ENCODE measurements at regions not wholly inside any gene's neighbourhood (a gene's known extent, or its start where the extent isn't known, plus 50 kb on each side); places are given as distances from the start of the nearest gene placed in this dataset.
"Not testable (repeated sequence)": the region's sequence is repeated elsewhere in the genome, so short reads cannot be mapped to it uniquely, and the experiment has no call there.

DNA sequence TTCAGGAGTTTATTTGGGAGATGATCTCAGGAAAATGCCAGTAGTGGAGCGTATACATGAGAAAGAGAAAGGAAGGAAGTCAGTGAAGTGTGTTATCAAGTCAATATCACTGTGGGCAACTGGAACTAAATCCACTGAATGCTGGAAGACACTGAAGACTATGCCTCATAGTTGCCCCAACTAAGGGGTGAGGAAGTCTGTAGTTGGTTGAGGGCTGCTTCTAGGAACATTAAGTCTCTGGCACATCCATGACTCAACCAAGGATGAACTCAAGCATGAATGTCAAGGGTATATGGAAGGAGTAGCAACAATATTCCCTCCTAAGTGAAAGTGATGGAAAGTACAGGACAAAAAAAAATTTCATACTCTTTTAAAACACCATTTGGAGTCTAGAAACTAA is 167.9 kb downstream of the MAGEB17 start:
- Mint-ChIP-seq H3K27ac (ENCODE audit: low read depth) (no peak overlapping the region), H3K9me3 (peaks cover 4% of the 10 kb centered on the region), H3K4me1 (no peaks in the 10 kb centered on the region), H3K27me3 (no peaks in the 10 kb centered on the region), H3K36me3 (ENCODE audit: insufficient read depth) (no peaks in the 10 kb centered on the region), H3K4me3 (no peak overlapping the region)
- DNase-seq (ENCODE audit: low spot score in 2 of 2) (no peak), ATAC-seq (replicated peaks; ENCODE audit: extremely low read depth, poor library complexity, severe bottlenecking) (no peak)

DNA sequence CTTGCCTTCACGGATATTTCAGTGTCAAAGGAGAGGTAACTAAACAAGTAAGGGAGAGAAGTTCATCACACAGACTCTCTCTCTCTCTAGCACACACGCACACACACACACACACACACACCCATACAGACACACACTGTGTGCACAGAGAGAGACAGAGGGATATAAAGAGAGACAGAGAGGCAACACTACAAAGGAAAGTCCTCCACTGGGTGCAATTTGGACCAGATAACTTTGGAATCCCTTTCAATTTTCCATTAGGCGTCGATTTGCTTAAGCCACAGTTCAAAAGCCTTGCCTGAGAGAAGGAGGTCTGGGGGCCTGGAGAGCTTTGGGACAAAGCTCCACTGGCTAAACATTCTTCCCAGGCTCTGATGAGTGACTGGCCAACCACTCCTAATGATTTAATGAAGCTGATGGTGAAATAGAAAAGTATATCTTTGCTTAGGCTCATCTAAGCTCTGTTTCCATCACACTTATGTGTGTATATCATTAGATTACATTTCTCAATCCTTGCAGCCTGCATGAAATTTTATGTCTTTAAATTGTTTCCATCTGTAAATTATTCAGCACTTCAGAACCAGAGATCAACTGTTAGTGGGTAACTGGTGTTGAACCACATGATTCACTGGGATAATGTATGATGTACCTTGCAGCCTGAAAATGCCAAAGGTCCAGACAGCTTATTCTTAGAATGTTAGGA is 180.8 kb downstream of the MAGEB17 start:
- peaks cover 34% of the 10 kb centered on the region for H3K27me3 Mint-ChIP-seq

DNA sequence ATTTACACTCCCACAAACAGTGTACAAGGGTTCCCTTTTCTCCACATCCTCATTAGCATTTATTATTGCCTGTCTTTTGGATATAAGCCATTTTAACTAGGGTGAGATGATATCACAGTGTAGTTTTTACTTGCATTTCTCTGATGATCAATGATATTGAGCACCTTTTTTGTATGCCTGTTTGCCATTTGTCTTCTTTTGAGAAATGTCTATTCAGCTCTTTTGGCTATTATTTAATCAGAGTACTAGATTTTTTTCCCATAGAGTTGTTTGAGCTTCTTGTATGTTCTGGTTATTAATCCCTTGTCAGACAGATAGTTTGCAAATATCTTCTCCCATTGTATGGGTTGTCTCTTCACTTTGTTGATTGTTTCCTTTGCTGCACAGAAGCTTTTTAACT is 190.6 kb downstream of the MAGEB17 start:
- no peak overlapping the region for H3K27ac Mint-ChIP-seq (ENCODE audit: low read depth)
- no peaks in the 10 kb centered on the region for H3K9me3 Mint-ChIP-seq
- H3K4me3 Mint-ChIP-seq = no peak overlapping the region
- H3K36me3 Mint-ChIP-seq (ENCODE audit: insufficient read depth) = no peaks in the 10 kb centered on the region
- DNase-seq (ENCODE audit: low spot score in 2 of 2) = no peak
- no peaks in the 10 kb centered on the region for H3K27me3 Mint-ChIP-seq
- no peak for ATAC-seq (replicated peaks; ENCODE audit: extremely low read depth, poor library complexity, severe bottlenecking)
- H3K4me1 Mint-ChIP-seq = no peaks in the 10 kb centered on the region

More for the DNA sequence above, 180.8 kb downstream of the MAGEB17 start:
- H3K27ac Mint-ChIP-seq (ENCODE audit: low read depth) = no peak overlapping the region
- H3K9me3 Mint-ChIP-seq = no peaks in the 10 kb centered on the region
- no peaks in the 10 kb centered on the region for H3K4me1 Mint-ChIP-seq
- no peak overlapping the region for H3K4me3 Mint-ChIP-seq
- no peak for ATAC-seq (replicated peaks; ENCODE audit: extremely low read depth, poor library complexity, severe bottlenecking)
- no peak for DNase-seq (ENCODE audit: low spot score in 2 of 2)
- no peaks in the 10 kb centered on the region for H3K36me3 Mint-ChIP-seq (ENCODE audit: insufficient read depth)

DNA sequence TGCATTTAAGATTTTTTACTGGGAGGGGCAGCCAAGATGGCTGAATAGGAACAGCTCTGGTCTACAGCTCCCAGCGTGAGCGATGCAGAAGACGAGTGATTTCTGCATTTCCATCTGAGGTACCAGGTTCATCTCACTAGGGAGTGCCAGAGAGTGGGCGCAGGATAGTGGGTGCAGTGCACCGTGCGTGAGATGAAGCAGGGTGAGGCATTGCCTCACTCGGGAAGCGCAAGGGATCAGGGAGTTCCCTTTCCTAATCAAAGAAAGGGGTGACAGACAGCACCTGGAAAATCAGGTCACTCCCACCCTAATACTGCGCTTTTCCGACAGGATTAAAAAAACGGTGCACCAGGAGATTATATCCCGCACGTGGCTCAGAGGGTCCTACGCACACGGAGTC is 192.8 kb downstream of the MAGEB17 start:
- not testable (repeated sequence) for H3K36me3 Mint-ChIP-seq (ENCODE audit: insufficient read depth); H3K9me3 Mint-ChIP-seq; H3K27me3 Mint-ChIP-seq; DNase-seq (ENCODE audit: low spot score in 2 of 2); H3K27ac Mint-ChIP-seq (ENCODE audit: low read depth); H3K4me3 Mint-ChIP-seq; ATAC-seq (replicated peaks; ENCODE audit: extremely low read depth, poor library complexity, severe bottlenecking); H3K4me1 Mint-ChIP-seq

DNA sequence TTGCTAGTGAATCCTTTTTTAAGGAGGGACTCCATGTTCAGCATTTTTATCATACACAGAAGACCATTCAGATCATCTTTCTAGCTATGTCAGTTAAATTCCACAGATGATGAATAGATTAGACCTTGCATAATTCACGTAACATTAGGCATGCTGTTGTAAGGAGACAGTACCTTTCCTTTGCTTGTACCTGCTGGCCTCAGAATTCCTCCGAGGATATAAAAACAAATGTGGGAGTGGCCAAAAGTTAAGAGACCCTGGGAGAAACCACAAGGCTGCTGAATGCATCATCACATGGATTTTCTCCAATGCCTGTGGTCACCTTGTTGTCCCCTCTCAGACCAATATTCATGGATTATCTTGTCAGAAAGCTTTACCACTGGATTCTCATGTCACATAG is 201.4 kb downstream of the MAGEB17 start:
- Mint-ChIP-seq H3K9me3 (no peaks in the 10 kb centered on the region), H3K27me3 (peaks cover 18% of the 10 kb centered on the region), H3K27ac (ENCODE audit: low read depth) (no peak overlapping the region), H3K36me3 (ENCODE audit: insufficient read depth) (no peaks in the 10 kb centered on the region), H3K4me1 (no peaks in the 10 kb centered on the region), H3K4me3 (no peak overlapping the region)
- ATAC-seq (replicated peaks; ENCODE audit: extremely low read depth, poor library complexity, severe bottlenecking) = no peak
- DNase-seq (ENCODE audit: low spot score in 2 of 2) = no peak

DNA sequence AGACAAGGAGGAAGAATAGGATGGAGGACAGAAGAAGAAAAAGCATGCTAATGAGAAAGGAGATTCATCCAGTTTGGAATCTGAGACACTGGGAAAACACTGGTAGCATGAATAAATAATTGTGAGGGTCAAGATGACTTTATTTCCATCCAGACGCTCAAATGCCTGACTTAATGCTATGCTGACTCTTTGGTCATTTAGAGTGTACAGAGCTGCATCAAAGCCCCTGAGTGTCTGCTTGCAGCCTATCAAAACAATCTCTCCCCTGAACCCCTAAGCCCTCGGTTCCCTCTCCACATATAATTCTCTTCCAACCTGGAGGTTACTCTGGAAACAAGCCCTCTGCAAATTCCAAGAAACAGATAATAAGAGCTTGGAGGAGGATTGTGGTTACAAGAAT is 208.8 kb downstream of the MAGEB17 start:
- H3K27me3 Mint-ChIP-seq = peaks cover 18% of the 10 kb centered on the region
- DNase-seq (ENCODE audit: low spot score in 2 of 2) (no peak), ATAC-seq (replicated peaks; ENCODE audit: extremely low read depth, poor library complexity, severe bottlenecking) (no peak)
- H3K4me3 Mint-ChIP-seq = no peak overlapping the region
- peaks cover 2% of the 10 kb centered on the region for H3K36me3 Mint-ChIP-seq (ENCODE audit: insufficient read depth)
- H3K4me1 Mint-ChIP-seq = no peaks in the 10 kb centered on the region
- H3K27ac Mint-ChIP-seq (ENCODE audit: low read depth) = no peak overlapping the region
- no peaks in the 10 kb centered on the region for H3K9me3 Mint-ChIP-seq

DNA sequence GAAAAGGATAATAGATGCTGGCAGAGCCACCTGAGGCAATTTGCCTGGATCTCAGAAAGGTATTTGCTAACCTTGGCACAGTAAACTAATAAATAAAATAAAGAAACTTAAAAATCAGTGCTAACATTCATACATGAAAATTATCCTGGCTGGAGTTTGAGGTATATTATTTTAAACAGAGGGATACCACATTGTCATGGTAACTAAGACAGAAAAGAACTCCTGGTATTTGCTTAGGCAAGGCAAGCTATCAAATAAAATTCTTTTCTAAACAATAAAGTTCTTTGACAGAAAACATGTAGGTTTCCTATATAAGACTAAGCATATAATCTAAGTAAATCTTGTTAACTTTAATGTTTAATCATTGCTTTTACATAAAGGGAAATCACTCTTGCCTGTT is 218.8 kb downstream of the MAGEB17 start:
- DNase-seq (ENCODE audit: low spot score in 2 of 2) = no peak
- no peak overlapping the region for H3K4me3 Mint-ChIP-seq
- no peaks in the 10 kb centered on the region for H3K4me1 Mint-ChIP-seq
- no peaks in the 10 kb centered on the region for H3K36me3 Mint-ChIP-seq (ENCODE audit: insufficient read depth)
- ATAC-seq (replicated peaks; ENCODE audit: extremely low read depth, poor library complexity, severe bottlenecking) = no peak
- H3K9me3 Mint-ChIP-seq = no peaks in the 10 kb centered on the region
- no peaks in the 10 kb centered on the region for H3K27me3 Mint-ChIP-seq
- H3K27ac Mint-ChIP-seq (ENCODE audit: low read depth) = no peak overlapping the region

DNA sequence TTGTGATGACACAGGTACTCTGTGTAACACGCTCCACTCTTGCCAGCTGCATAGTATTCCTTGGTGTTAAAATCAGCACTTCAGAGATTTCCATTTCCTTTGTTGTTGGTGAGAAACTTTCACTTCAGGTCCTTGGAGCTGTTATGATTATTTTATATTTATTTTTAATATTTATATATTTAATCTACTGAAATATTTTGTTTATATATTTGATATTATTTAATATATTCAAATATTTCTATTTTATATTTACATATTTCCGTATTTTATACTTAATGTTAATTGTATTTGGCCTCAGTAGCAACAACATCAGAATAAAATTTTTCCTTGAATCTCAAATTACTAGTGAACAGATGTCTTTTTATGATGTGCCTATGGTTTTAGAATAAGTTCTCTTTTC is 225.3 kb downstream of the MAGEB17 start:
- H3K27me3 Mint-ChIP-seq = peaks cover 10% of the 10 kb centered on the region
- ATAC-seq (replicated peaks; ENCODE audit: extremely low read depth, poor library complexity, severe bottlenecking) (no peak), DNase-seq (ENCODE audit: low spot score in 2 of 2) (no peak)
- no peaks in the 10 kb centered on the region for H3K36me3 Mint-ChIP-seq (ENCODE audit: insufficient read depth)
- no peak overlapping the region for H3K4me3 Mint-ChIP-seq
- no peak overlapping the region for H3K27ac Mint-ChIP-seq (ENCODE audit: low read depth)
- H3K9me3 Mint-ChIP-seq = no peaks in the 10 kb centered on the region
- no peaks in the 10 kb centered on the region for H3K4me1 Mint-ChIP-seq

DNA sequence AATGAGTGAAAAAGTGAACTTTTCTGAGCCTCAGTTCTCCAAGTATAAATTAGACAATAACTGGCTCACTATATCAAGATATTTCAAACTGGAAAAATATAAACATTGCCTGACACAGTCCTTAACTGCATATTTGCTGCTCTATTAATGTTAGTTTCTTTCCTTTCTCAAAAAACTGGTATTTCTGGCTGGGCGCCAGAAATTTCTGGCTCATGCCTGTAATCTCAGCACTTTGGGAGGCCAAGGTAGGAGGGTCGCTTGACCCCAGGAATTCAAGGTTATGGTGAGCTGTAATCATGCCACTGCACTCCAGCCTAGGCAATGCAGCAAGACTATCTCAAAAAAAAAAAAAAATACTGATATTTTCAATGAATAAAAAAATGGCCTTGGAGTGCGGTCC is 227.0 kb downstream of the MAGEB17 start:
- no peak overlapping the region for H3K27ac Mint-ChIP-seq (ENCODE audit: low read depth)
- H3K4me3 Mint-ChIP-seq = no peak overlapping the region
- no peaks in the 10 kb centered on the region for H3K36me3 Mint-ChIP-seq (ENCODE audit: insufficient read depth)
- no peak for ATAC-seq (replicated peaks; ENCODE audit: extremely low read depth, poor library complexity, severe bottlenecking)
- H3K9me3 Mint-ChIP-seq = no peaks in the 10 kb centered on the region
- no peak for DNase-seq (ENCODE audit: low spot score in 2 of 2)
- no peaks in the 10 kb centered on the region for H3K4me1 Mint-ChIP-seq
- peaks cover 10% of the 10 kb centered on the region for H3K27me3 Mint-ChIP-seq

DNA sequence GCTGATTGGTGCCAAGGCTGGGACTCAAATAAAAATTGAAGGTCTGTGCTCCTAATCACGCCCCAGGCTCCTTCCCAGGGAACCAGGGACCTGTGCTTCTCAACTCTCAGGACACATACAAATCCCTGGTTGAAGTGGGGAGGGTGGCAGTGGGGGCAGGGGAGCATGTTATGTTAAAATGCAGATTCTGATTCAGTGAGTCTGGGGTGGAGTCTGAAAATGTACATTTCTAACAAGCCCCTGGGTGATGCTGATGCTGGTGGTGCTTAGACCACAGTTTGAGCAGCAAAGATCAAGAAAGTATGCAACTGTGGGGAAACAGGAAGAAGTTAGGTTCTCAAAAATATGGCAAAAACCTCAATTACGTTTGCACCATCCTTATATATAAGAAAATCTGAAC is 236.5 kb downstream of the MAGEB17 start:
- Mint-ChIP-seq H3K9me3 (no peaks in the 10 kb centered on the region), H3K27me3 (peaks cover 10% of the 10 kb centered on the region), H3K36me3 (ENCODE audit: insufficient read depth) (no peaks in the 10 kb centered on the region)

DNA sequence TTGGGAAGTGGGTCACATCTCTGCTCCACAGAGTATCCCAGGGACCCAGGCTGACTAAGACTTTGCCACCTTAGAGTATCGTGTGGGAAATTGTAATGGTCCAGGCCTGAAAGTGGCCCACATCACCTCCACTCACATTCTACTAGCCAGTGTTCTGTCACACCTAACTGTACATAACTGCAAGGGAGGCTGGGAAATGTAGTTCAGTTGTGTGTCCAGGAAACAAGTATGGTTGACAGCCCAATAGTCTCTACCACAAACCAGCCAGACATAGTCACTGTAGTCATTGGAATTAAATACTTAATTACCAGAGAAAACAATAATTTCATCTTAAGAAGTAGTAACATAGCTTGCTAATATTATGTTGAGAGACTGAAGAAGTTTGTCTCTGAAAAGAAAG is 233.4 kb upstream of the S100G start:
- DNase-seq (ENCODE audit: low spot score in 2 of 2) = no peak
- no peaks in the 10 kb centered on the region for H3K36me3 Mint-ChIP-seq (ENCODE audit: insufficient read depth)
- H3K27ac Mint-ChIP-seq (ENCODE audit: low read depth) = no peak overlapping the region
- ATAC-seq (replicated peaks; ENCODE audit: extremely low read depth, poor library complexity, severe bottlenecking) = no peak
- no peaks in the 10 kb centered on the region for H3K9me3 Mint-ChIP-seq
- H3K4me1 Mint-ChIP-seq = no peaks in the 10 kb centered on the region
- H3K27me3 Mint-ChIP-seq = peaks cover 8% of the 10 kb centered on the region
- H3K4me3 Mint-ChIP-seq = no peak overlapping the region

More for the DNA sequence above, 236.5 kb downstream of the MAGEB17 start:
- DNase-seq (ENCODE audit: low spot score in 2 of 2) = no peak
- ATAC-seq (replicated peaks; ENCODE audit: extremely low read depth, poor library complexity, severe bottlenecking) = no peak
- Mint-ChIP-seq H3K4me1 (no peaks in the 10 kb centered on the region), H3K4me3 (no peak overlapping the region), H3K27ac (ENCODE audit: low read depth) (no peak overlapping the region)

DNA sequence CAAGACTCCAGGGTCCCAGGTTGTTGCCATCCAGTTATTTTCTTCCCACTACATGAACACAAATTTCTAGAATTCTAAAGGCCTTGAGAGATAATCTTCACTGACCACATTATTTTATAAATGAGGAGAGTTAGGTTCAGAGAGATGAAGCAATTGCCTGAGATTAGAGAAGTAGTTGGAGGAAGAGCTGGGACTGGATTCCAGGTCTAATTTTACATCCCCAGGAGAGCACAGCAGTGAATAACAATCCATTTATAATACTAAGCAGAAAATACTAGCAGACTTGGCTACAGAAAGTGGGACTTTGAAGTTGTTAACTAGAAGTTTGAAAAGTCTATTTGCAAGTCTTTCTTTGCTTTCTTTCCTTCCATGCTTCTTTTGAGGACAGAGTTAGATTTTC is 231.3 kb upstream of the S100G start:
- H3K27me3 Mint-ChIP-seq = peaks cover 17% of the 10 kb centered on the region
- no peak overlapping the region for H3K4me3 Mint-ChIP-seq
- H3K36me3 Mint-ChIP-seq (ENCODE audit: insufficient read depth) = no peaks in the 10 kb centered on the region
- no peaks in the 10 kb centered on the region for H3K9me3 Mint-ChIP-seq
- no peak for DNase-seq (ENCODE audit: low spot score in 2 of 2)
- no peak for ATAC-seq (replicated peaks; ENCODE audit: extremely low read depth, poor library complexity, severe bottlenecking)
- no peak overlapping the region for H3K27ac Mint-ChIP-seq (ENCODE audit: low read depth)
- no peaks in the 10 kb centered on the region for H3K4me1 Mint-ChIP-seq

DNA sequence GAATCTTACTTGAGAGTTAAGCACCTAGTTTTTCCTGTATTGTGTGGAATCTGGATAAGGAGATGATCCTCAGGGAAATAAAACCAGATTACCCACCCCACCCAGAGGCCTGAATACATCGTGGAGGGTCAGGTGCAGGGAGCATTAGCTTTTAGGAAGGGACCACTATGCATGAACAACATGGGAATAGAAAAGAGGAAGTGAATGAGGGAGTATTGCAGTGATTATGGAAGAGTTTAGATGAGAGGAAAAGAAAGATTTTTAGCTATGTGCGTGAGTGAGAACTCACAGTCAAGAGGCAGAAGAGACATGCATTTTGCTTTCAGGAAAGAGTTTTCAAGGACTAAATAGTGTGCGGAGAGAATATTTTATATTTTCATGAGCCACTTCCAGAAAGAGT is 222.3 kb upstream of the S100G start:
- Mint-ChIP-seq H3K36me3 (ENCODE audit: insufficient read depth) (peaks cover 3% of the 10 kb centered on the region), H3K27ac (ENCODE audit: low read depth) (no peak overlapping the region), H3K9me3 (no peaks in the 10 kb centered on the region), H3K27me3 (peaks cover 18% of the 10 kb centered on the region), H3K4me1 (peaks cover 7% of the 10 kb centered on the region), H3K4me3 (no peak overlapping the region)
- no peak for DNase-seq (ENCODE audit: low spot score in 2 of 2)
- no peak for ATAC-seq (replicated peaks; ENCODE audit: extremely low read depth, poor library complexity, severe bottlenecking)

Measured in central memory CD8-positive, alpha-beta T cell (primary cell).